NCI-H526 (cell line): ENCODE measurements at regions not wholly inside any gene's neighbourhood (a gene's known extent, or its start where the extent isn't known, plus 50 kb on each side); places are given as distances from the start of the nearest gene placed in this dataset.

Source experiments
- DNase-seq, 2 experiments: peaks; one replicate each; lab custom pipeline; 2025; lab: John Stamatoyannopoulos, UW

DNA sequence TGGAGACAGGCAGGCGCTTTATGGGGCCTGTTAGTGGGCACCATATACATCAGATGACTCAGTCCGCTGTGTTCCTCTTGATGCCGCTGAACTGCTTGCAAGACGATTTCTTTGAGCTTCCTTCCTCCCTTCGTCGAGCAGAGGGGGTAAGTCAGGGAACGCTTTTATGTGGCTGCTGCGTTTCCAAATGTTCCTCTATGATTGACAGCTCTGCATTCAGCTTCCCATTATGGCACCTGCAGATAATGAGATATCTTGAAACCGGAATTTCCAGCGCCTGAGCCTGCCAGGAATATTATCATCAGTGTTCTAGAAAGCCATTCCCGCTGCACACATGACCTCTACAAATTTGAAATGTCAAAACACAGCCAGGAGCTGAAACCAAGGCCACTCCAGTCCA is 257.0 kb downstream of the TSHZ3 start:
- no peak for DNase-seq

DNA sequence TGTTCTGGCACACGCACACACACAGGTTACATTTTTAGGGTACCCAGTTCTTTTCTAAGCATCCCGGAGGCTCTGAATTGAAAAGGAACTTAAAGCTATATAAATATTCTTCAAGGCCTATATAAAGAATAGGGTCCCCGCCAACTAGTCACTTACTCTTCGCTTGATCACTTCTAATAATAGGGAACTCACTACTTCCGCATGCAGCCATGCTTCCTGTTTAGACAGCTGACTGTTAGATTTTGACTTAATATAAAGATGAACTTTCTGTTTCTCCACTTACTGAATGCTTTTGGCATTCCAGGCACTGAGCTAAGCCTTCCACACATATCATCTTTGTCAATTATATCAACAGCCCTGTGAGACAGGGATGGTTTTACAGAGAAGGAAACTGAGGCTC is 259.6 kb downstream of the TSHZ3 start:
- DNase-seq: no peak

DNA sequence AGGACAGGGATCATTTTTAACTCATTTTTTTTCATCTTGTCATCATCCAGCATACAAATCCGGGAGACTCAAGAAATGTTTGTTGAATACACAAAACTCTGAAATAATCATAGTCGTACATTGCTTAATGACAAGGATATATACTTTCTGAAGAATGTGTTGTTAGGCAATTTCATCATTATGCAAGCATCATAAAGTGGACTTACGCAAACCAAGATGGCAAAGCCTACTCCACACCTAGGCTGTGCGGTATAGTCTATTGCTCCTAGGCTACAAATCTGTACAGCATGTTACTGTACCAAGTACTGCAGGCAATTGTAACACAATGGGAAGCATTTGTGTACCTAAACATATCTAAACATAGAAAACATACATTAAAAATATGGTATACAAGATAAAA is 264.1 kb downstream of the TSHZ3 start:
- no peak for DNase-seq

- no peak for DNase-seq
These were observed 266.1 kb downstream of the TSHZ3 start for GRCh38 chr19:31083105-31083504.

- no peak for DNase-seq
These were observed 274.0 kb downstream of the TSHZ3 start for GRCh38 chr19:31075146-31075655.

GRCh38 chr19:31074199-31075125 is 274.8 kb downstream of the TSHZ3 start:
- no peak for DNase-seq

- DNase-seq: peak in 1 of 2 experiments; percentile 17
These were observed 275.6 kb downstream of the TSHZ3 start for GRCh38 chr19:31073485-31074198.

- DNase-seq: no peak
These were observed 276.8 kb downstream of the TSHZ3 start for GRCh38 chr19:31072451-31072850.

GRCh38 chr19:31071136-31071855 is 277.9 kb downstream of the TSHZ3 start:
- no peak for DNase-seq

- no peak for DNase-seq
These were observed 278.8 kb downstream of the TSHZ3 start for GRCh38 chr19:31070146-31071065.

DNA sequence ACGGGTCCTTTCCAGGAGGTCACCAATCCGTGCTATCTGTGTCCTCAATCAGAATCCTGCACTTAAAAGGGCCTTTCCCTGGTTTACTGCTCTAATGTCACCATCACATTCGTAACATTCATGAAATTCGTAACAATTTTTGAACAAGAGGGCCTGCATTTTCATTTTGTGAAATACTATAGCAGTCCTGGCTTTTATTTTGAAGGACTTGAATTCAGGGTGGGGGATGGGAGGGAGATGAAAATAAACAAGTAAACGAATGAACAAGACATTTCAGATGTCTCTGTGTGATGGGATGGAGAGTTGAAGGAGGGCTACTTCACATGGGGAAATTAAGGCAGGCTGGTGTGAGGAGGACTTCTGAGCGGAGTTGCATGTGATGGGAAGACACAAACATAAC is 281.0 kb downstream of the TSHZ3 start:
- DNase-seq: no peak

DNA sequence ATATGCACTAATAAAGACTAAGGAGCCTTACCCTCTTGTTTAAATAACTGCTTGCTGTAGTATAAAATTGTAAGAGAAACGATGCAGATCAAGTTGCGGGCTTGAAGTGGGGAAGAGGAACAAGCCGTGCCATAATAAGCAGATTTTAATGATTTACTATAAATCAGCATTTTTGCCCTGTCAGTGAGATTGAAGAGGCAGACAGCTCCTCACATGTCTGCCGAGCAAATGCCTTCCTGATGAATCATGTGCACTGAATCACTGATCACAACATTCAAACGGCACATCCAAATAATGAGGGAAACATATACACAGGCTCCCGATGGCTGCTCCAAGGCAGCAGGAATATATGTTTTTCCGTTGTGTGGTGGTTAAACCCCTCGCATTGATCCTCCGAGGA is 282.9 kb downstream of the TSHZ3 start:
- no peak for DNase-seq

GRCh38 chr19:31064491-31064890 is 284.7 kb downstream of the TSHZ3 start:
- DNase-seq: no peak

DNA sequence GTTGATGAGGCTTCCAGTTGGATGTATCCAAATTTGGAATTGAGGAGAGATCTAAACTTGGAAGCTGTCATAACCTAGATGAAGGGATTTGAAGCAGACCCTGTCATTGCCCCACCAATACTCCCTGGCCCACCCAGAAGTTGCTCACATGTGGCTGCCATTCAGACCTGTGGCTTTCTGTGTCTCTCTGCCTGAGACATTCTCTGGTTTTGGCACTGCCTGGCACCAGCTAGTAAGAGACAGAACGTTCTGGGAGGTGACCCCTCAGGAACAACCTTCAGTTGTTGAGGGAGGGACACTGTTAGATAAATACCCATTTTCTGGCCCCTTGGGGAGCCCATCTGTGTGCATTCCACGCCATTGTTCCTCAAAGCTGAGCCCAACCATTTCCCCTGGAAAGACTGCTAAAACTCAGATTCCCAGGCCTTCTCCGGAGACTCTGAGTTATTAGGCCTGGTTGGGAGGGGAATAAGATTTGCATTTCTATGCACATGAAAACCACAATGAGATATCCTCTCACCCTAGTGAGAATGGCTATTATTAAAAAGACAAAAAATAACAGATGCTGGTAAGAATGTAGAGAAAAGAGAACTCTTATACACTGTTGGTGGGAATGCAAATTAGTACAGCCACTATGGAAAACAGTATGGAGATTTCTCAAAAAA is 290.4 kb downstream of the TSHZ3 start:
- peak; percentile 17 to 44 for DNase-seq

GRCh38 chr19:31057476-31057875 is 291.8 kb downstream of the TSHZ3 start:
- DNase-seq: peak in 1 of 2 experiments; percentile 48

GRCh38 chr19:31055454-31055853 is 293.8 kb downstream of the TSHZ3 start:
- DNase-seq: no peak

DNA sequence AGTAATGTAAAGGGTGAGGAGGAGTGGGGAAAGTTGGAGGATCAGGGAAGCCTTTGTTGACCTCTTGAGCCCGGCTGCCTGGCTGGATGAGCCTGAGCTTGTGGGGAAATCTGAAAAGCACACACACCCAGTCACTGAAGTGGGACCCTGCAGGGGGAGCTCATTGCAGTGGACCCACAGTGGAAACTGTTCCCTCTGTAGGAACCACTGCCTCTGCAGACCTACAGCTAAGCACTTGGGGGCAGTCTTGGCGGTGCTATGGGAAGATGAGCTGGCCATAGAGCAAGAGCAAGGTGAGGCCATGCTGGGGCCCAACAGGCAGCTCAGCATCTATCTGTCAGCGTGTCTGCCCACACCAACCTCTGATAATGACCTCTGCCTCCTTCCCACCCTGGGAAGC is 294.8 kb downstream of the TSHZ3 start:
- peak; percentile 33 to 77 for DNase-seq

GRCh38 chr19:31049431-31049830 is 299.8 kb downstream of the TSHZ3 start:
- no peak for DNase-seq

GRCh38 chr19:31046024-31046423 is 303.2 kb downstream of the TSHZ3 start:
- peak; percentile 13 to 44 for DNase-seq

GRCh38 chr19:31041461-31041860 is 307.8 kb downstream of the TSHZ3 start:
- DNase-seq: no peak

DNA sequence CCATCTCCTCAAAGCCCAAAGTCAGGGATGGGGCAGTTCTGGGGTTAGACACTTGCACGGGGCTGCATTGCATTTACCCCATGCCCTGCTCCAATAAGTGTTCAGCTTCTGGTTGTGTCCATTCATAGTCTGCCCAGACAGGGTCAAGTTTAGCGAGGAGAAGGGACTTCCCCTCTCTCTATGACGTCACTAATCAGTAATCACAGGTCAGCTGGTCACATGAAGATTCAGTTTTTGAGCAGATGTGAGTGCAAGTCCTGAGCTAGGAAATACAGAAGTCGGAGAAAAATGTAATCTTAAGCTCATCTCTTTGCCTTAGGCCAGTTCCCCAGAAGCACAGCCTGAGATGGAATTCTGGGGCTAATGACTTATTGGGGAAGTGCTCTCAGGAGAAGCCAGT is 310.1 kb downstream of the TSHZ3 start:
- DNase-seq: no peak
